GM21825 (cell line): ENCODE measurements at regions not wholly inside any gene's neighbourhood (a gene's known extent, or its start where the extent isn't known, plus 50 kb on each side); places are given as distances from the start of the nearest gene placed in this dataset.
"Not testable (repeated sequence)": the region's sequence is repeated elsewhere in the genome, so short reads cannot be mapped to it uniquely, and the experiment has no call there.

ENCODE experiments used
- ATAC-seq: cut with Tn5 transposase; IDR thresholded peaks from one replicate; pipeline ENCODE4 v1.9.1; 2021; ENCODE audit warnings: mild to moderate bottlenecking, moderate library complexity; ENCODE audit not compliant: unreplicated experiment

GRCh38 chr12:34097213-34097612, 74.9 kb downstream of the ALG10 start:
- no peak for ATAC-seq

DNA sequence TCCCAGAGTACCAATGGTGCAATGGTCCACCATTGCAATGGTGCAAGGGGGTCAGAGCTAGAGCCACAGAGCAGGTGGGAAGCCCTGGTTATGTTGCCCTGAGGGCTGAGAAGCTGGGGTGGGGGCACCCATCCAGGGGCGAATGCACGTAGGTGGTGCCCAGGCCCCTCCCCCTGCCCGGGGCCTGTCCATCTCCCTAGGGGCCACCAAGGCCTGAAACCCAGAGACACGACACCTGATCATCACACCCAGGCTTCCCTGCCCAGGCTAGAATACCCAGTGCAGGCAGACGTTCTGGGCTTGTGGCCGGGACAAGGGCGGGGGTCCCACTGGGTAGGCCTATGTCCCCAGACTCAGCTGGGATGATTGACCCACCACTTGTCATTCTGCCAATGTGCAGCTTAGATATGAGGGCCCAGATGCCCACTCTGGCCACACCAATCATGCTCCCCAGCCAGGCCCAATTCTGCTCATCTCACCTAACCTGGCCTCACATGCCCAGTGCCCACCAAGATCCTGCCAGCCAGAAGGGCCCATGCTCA, 83.2 kb downstream of the ALG10 start:
- no peak for ATAC-seq

GRCh38 chr12:34106172-34106571, 83.9 kb downstream of the ALG10 start:
- ATAC-seq: no peak

GRCh38 chr12:34107016-34107415, 84.7 kb downstream of the ALG10 start:
- no peak for ATAC-seq

DNA sequence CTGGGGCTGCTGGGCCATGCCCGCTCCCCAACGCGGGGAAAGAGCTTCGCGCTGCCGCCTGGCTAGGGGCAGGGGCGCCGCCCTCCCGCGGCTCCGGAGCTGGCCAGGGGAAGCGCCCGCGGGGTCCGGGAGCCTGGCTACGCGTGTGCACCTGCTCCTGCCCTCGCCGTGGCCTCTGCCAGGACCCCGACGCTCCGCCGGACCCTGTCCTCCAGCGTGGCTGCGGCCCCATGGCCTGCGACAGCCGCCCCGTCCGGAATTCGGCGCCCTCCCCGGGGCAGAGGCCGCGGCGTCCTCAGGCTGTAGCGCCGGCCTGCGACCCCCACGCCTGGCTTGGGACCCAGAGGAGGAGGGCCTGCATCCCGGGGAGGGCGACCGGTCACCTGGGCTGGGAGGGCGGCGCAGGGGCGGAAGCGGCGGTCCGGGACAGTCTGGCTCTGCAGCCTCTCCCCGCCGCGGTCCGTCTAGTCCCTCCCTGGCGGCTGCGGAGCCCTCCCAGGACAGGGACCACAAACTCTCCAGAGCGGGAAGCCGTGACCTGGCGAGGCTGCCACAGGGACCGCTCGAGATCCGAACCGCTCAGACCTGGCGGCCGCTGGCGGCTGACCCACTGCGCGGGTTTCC, 85.6 kb downstream of the ALG10 start:
- no peak for ATAC-seq

DNA sequence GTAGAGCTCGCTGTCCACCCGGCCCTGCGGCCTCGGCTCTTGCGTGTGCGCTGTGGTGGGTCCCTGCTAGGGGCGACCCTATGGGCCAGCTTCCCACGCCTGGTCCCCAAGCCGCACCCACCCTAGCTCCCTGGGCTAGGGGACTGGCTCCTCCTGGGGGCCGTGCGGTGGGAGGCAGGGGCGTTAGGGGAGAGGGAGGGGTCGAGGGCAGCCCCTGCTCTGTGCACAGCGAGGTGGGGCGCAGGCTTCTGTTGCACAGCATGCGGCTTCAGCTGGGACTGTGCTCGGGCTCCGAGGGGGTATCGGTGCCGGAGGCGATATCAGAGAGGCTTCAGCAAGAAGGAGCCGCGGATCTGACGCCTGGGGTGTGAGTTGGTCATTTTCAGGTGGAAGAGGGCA, 86.1 kb downstream of the ALG10 start:
- ATAC-seq: no peak

- no peak for ATAC-seq
Measured at GRCh38 chr12:34108967-34109366, 86.7 kb downstream of the ALG10 start.

DNA sequence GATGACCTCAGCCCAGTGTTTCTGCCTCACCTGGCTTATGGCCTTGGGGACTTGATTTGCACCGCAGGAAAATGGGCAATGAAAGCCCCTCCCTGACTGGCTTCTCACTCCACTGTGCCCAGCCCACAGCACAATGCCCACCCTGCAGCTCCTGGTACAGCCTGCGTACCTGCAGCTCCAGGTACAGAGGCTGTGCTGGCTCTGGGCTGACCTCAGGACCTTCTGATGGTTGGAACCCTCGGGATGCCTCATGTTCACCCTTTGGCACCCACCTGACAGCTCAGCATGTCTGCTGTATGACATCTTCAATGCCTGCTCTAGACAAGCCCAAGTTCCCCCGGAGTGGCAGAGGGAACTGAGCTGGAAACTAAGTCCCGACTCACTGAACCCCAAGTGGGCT, 87.1 kb downstream of the ALG10 start:
- ATAC-seq: no peak

- ATAC-seq: not testable (repeated sequence)
Measured at GRCh38 chr12:34109909-34110531, 87.7 kb downstream of the ALG10 start.

DNA sequence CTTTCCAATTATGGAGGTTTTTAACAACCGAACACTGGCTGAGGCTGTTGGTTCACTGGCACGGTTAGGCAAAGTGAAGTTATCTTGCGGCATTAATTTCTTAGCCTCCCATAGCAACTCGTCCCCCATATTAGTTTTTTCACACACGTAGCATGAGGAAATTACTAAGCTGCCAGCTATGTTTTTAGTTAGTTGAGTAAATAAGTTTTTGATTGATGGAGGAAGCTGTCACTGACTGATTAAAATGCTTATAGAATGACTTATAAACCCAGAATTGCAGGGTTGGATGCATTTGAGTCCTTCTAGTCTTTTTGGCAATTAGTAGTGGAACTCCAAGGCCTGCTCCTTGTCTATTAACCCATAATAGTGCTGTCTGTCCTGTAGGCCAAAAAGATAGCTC, 97.1 kb downstream of the ALG10 start:
- no peak for ATAC-seq

- ATAC-seq: no peak
Measured at GRCh38 chr12:34121360-34121759, 99.1 kb downstream of the ALG10 start.

DNA sequence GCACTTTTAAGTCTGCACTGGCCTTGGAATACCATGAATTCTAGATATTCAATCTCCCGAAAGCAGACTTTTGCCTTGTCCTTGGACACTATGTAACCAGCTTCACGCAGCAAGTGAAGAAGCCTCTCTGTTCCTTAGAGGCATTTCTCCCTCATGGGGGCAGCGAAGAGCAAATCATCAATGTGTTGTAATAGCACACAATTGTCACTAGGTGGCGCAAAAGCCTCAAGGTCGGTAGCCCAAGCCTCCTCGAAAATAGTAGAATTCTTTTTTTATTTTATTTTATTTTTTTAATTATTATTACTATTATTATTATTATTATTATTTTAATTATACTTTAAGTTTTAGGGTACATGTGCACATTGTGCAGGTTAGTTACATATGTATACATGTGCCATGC, 100.8 kb downstream of the ALG10 start:
- not testable (repeated sequence) for ATAC-seq

DNA sequence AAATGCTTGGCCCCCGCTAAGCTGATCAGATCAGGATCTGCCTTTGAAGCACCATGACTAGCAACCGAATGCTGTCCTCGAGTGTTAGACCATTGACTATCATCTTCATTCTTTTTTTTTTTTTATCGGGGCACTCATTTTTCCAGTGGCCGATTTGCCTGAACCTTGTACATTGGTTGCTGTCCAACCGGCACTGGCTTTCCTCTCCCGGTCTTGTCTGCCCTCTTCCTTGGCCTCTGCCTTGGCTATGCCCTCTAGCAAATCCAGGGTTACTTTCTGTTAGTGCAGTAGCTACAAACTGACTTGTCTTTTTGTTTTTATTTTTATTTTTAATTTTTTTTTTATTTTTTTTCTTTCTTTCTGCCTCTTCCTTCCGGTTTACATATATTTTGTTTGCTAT, 102.3 kb downstream of the ALG10 start:
- ATAC-seq: no peak

DNA sequence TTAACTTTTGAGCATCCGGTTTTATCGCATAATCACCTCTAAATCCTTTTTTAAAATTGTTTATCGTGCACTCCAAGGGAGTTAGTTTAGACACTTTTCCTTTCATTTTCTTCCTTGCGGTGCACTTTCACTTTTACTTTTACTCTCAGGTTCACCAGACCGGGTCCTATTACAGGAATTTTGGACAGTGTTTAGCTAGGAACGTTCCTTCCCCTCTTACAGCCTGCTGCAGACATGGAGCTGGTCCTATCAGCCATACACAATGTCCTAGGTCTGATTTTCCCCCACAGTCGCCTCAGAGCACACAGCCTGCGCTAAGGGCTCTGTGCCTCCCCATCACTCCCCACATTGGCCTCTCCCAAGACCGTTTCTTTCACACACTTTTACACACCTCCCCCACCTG, 103.9 kb downstream of the ALG10 start:
- ATAC-seq: no peak

- ATAC-seq: no peak
Measured at GRCh38 chr12:34126805-34127204, 104.5 kb downstream of the ALG10 start.

DNA sequence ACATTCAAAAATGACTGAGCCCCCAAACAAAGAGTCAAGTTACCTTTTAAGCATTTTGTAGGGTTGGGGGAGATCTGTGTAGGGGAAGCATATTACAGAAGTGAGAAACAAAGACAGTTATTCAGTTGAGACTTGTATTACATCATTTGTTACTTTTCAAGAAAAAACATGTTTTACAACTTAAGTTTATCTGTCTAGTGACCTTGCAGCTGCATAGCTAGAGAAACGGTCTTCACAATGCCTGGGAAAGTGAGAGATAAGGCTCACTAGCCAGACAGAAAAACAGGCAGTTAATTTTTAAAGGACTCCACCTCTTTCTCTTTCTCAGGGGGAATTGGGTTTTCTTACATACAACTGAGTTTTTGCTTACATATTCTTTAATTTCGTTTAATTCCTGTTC, 105.1 kb downstream of the ALG10 start:
- not testable (repeated sequence) for ATAC-seq

- ATAC-seq: no peak
Measured at GRCh38 chr12:34142430-34142829, 120.1 kb downstream of the ALG10 start.

GRCh38 chr12:34151019-34151418, 128.7 kb downstream of the ALG10 start:
- ATAC-seq: no peak

GRCh38 chr12:34163443-34163842, 141.1 kb downstream of the ALG10 start:
- ATAC-seq: no peak

DNA sequence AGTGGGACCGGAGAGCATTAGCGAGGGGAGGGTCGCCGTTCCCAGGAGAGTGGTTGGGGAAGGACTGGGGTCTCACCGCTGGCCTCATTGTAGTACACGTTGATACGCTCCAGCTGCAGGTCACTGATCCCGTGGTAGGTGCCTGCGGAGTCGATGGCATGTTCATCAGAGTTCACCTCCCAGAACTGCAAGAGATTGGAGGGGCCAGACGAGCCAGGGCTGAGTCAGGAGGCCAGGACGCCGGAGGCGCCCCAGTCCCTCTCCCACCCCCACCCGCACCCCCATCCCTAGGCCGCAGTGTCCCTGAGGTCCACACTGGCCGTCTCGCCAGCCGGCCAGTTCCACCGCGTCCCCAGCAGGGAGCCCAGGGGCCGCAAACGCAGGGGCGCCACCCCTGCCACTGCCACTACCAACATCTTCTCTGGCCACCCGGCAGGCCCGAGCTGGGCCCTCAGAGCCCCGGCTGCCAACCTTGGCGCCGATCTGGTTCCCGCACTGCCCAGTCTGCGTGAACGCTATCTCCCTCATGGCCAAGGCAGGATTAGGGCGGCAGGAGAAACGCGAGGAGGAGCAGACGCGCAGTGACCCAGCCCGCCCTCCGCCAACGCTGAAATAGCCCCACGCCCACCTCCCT, 144.2 kb downstream of the ALG10 start:
- no peak for ATAC-seq

GRCh38 chr12:34168507-34168906, 146.2 kb downstream of the ALG10 start:
- not testable (repeated sequence) for ATAC-seq

DNA sequence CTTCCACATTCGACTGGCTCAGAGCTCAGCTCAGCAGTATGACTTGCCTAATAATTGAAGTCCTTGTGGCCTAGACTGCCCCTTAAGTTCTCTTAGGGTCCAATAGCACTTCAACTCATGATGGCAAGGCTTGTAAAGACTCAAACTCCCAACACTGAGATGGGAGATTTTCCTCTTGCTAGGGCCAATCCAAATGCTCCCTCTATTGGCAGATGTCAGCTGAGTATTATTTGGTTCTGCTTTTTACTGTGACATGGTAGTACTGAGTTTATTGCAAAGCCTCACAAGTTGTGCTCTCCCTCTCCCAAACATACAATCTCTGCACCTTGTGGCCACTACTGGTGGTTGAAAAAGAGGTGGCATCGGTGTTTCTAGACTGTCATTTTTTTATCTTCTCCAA, 164.2 kb downstream of the ALG10 start:
- no peak for ATAC-seq
